Stimulated activated CD8-positive, alpha-beta memory T cell treated with anti-CD3 and anti-CD28 coated beads, Interleukin-12 subunit alpha, Interleukin-12 subunit beta, amount 100 ng/mL, for 1 hour (primary cell): ENCODE measurements at regions not wholly inside any gene's neighbourhood (a gene's known extent, or its start where the extent isn't known, plus 50 kb on each side); places are given as distances from the start of the nearest gene placed in this dataset.
"Not testable (repeated sequence)": the region's sequence is repeated elsewhere in the genome, so short reads cannot be mapped to it uniquely, and the experiment has no call there.

ENCODE experiments used
- DNase-seq: peaks from one replicate; pipeline ENCODE4 v3.0.0-alpha.2; 2020; ENCODE audit warnings: low read depth

DNA sequence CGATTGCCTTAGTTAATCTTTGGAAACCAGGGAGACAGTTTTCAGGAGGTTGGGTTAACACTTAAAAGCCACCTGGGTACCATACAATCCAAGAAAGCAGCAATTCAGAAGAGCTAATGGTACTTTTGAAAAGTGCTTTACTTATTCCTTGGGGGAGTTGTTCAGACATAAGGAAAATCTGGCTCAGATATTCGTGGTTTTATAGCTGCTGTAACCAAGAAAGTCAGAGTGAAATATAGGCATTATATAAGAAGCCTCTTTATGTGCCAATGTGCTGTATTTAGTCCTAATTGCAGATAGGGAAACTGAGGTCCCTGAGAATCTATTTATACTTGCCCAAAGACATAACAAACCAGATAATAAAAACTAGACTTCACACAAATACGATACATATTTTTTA, 387.5 kb downstream of the COG6 start:
- no peak for DNase-seq

DNA sequence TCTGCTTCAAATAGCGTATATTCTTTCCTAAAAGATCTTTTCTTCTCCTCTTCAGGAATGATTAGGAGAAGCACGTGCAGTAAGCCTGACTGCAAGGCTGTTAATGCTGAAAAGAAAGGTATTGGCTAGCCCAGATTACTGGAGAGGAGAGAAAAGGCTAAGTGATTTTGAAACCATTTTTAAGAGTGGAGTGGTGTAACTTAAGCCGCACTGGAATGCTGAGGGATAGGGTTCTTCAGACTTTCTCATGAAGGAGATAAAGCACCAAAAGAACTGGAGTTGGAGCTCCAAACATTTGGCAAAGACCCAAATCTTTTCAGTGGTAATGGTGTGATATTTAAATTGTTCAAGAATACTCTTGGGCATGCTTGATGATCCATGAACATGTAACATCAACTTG, 388.3 kb downstream of the COG6 start:
- no peak for DNase-seq

DNA sequence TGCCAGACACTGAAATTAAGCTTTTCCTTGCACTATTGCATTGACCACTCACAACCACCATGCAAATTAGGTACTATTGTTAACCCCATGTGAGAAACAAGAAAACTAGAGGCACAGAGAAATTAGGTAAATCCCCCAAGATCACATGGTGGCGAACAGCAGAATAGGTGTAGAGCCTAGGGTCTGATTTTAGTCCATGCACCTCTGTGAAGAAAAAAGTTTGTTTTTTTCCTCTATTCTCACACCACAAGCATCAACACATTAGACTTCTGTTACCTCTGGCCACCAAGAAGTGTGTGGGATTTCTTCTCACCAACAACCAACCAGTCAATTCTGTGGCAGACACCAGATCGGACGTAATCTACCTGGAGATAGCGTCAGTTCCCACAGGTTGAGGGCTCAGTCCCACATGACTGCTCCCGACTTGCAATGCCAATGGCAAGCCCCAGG, 391.9 kb downstream of the COG6 start:
- DNase-seq = no peak

DNA sequence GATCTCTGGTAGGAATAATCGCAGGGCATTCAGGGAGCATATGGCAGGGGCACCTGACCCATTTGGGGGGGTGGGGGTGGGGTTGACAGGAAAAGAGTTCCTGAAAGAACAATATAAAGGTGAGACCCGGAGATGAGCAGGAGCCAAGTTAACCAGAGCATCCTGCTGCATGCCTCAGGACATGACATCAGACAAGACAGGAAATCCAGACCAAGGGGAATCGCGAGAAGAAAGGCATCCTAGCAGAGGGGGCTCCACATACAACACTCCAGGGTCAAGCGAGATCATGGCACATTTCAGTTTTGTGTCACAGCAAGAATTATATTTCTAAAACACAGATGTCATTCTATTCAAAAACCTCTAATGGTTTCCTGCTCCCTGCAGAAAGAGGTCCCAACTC, 393.1 kb downstream of the COG6 start:
- DNase-seq = no peak

DNA sequence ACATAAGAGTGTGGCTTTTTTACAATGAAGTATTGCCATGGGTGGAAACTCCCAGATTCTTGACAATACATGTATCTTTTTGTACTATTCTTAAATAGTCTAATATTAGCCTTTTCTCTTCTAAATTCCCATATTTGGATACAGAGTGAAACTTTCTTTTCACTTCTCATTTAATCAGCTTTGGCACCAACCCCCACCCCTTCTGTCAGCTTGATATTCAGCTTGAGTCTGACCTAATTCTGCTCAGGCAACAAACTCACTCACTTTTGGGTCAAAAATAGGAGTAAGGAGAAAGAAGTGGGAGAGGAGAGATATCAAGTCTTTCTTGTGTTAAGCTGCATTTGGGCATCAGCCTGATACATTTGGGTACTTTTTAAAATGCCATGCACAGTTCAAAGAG, 397.5 kb downstream of the COG6 start:
- no peak for DNase-seq

DNA sequence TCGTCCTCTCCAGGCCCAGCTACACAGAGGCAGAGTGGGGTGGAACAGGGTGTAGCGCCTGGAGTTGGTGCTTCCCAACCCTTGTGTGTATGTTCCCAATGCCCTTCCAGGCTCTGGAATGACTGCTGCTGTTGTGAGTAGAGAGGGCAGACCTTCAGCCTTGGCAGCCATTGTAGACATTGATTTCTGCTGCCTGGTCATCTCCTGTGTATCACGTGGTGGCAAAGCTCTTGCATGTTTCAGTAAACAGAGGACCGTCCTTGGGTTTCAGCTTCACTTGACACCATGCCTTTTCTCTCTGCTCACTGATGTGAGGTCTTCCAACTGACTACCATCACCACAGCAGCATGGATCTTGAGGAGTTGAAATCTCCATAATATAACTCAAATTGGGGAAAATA, 397.9 kb downstream of the COG6 start:
- DNase-seq = no peak

DNA sequence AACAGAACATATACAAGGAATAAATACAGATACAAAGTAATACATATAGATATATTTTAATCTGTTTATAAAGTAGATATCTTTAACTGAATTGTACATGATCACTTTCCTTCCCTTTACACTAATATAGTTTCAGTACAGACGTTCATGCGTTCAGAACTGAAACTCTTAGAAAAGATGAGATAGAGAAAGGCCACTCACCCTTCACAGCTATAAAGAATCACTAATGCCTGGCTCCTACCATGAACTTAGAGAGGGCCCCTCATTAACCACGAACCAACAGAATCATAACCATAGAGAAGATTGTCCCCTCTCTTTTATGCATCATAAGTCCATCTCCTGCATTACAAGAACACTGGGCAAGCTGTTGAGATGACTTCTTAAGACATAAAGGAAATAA, 399.0 kb downstream of the COG6 start:
- not testable (repeated sequence) for DNase-seq

DNA sequence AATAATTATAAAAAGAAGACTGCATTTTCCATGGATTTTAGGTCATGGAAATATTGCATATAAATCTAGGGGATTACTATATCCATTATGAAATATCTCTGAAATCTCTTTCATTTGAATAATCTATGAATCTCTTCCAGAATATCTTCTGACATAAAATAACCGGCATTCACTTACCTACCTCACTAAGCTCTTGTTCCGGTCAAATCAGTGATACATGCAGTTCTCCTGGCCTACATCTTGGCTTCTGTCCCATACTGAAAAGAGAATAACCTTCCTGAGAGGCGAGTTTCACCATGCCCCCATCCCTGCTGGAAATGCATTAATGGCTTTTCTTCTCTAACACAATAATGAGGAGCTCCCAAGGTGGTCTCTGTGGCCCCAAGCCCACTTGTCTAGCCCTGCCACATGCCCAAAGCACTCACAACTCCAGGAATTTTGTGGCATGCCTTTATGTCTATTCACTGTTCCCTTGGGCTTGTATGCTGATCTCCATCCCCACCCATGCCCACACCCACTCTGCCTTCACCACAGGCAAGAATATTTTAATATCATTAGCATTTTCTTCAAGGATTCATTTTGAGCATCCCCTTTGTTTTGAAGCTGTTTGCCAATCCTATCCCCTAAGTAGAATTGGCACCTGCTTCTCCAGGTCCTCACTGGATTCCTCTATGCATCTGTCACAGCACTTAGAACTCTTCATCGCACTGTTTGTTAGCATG, 401.6 kb downstream of the COG6 start:
- no peak for DNase-seq

DNA sequence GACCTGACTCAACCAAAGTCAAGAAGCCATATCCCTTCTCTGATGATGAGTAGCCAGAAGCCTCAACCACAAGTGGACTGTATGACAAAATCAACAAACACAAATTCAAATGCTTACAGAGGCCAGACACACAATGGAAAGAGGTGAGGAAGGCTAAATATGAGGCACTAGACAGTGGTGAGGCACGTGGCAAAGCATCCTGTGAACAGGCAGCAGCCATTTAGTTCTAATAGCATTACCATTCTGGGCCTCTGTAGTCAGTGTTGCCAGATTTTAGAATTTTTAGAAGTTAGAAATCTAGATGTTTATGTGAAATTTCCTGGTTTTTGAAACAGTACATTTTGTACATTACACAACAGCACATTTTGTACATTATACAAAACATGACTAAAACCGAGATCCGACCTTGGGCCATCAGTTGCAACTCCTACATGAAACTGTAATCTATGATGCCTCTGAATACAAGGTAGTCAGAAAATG, 403.3 kb downstream of the COG6 start:
- no peak for DNase-seq

DNA sequence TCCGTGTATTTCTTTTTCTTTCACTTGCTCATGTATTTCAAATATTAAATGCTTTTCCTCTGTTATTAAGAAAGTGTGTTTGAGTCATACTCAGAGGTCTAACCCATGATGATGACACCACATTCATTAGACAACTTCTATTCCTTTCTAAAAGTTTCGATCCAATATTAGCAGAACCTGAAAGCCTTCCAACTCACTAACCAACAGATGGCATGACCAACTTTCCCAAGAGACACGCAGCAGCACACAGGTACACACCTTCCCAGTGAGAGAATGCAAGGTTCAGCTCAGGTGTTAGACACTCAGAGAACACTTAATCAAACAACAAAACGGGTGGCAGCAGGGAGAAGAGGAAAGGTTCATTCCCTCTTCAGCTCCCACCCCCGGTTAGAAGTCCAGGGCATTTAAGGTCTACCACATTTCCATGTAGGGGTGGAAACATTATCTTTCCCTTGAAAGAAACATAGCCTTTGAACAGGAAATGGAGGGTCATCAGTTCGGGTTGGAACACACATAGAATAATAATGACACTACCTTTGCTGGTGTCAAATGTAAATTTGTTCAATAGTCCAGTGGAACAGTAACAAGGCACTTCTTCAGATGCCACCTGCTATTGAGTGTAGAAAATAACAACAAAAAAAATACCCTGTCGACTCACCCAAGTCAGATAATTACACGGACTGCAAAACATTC, 404.2 kb downstream of the COG6 start:
- no peak for DNase-seq

DNA sequence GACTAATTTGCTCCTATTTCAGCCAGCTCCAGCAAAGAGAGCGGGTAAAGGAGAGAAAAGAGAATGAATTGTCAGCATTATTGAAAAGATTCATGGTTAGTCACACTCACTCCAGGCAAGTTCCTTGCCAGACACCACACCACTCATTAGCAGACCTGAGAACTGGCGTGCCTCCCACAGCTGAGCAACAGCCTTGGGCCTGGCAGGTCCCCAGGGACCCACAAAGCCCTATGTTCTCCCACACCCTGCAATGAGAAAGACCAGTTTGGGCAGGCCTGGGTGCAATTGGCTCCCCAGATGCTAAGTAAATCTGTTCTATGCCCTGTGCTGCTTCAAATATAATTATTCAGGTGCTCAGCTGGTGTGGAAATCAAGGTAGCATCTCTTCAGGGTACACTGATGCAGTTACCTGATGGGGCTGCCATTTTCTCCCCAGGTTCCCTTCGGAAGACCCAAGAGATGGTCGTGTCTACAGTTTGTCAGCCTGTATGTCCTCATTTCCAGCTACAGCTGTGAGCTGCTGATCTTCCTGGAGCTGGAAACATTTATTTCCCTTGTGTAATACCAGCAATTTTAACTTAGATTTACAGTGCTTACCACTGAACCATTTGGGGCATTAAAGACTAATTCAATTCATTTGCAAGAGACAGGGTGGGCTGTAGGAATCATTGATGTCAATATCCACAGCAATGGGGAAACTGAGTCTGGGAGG, 405.0 kb downstream of the COG6 start:
- DNase-seq = no peak

DNA sequence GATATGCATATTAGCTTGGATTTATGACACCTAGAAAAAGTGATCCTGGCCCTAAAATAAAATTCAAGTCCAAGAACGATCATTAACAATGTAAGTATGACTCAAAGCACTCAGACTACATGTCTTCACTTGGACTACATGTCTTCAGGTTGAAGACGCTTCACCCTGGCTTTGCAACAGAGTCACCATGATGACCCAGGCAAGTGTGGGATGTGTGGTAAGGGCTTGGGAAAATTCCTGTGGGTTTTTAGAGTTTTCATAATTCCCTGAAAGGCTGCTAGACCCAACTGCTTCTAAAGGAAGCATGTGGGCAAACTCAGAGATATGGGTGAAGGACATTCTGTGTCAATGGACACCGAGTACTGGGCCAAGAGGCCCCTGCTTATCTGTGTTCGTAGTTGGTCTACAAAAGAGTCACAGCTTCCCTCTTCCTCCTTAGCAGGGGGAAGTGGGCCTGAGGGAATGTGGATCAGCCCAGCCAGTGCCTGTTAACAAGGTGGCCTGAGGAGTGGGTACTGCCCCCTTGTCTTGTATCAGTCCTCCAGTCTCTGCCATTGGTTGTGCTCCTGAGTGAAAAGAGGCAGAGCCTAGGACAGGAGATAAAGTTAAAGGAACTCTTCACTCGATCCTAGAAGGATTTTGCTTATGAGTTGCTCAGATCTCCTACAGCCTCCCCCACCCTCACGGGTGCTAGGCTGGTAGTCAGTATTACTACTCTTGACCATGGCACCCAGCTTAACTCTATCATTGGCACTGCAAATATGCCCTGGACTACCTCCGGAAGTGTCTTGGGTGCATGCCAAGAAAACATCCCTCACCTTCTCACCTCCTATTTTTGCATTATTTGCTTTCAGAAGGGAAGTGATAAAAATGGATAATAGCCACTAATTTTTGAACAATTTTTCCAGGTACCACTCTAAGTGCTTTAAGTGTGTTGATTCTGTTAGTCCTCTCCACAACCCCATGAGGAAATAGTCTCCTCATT, 406.3 kb downstream of the COG6 start:
- no peak for DNase-seq

DNA sequence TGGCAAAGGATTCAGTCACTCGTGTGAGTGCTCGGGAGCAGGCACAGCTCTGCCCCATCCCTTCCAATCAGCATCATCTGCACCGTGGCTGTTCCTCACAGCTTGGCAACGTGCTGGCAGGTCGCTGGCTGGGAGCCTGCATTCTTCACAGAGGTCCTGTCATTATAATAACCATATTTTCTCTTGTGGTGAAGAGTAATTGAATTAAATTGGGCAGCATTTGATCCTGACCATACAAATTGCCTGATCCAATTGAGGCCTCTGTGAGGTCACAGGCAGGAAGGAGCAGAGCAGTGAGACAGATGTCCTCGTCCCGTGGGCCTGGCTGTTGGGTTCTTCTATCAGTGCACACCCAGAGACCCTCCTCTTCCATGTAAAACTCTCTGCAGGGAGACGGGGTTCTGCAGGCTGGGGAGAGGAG, 407.8 kb downstream of the COG6 start:
- DNase-seq = no peak

DNA sequence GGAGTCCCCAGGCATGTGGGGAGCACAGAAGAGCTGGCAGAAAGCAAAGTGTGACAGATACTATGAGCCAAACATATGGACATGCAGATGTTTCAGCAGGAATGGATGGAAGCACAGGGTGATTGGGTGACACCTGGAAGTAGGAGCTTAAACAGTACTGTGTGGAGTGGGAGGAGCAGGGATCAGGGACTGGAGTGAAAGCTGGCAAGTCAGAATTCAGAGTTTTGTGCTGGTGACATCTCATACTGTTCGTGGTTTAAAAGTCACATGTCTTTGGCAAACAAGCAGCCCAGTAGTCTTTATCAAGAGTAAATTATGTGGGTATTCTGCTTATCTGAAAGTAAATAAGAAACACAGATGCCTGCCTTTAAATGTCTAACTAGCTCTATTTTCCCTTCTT, 408.2 kb downstream of the COG6 start:
- DNase-seq = no peak

DNA sequence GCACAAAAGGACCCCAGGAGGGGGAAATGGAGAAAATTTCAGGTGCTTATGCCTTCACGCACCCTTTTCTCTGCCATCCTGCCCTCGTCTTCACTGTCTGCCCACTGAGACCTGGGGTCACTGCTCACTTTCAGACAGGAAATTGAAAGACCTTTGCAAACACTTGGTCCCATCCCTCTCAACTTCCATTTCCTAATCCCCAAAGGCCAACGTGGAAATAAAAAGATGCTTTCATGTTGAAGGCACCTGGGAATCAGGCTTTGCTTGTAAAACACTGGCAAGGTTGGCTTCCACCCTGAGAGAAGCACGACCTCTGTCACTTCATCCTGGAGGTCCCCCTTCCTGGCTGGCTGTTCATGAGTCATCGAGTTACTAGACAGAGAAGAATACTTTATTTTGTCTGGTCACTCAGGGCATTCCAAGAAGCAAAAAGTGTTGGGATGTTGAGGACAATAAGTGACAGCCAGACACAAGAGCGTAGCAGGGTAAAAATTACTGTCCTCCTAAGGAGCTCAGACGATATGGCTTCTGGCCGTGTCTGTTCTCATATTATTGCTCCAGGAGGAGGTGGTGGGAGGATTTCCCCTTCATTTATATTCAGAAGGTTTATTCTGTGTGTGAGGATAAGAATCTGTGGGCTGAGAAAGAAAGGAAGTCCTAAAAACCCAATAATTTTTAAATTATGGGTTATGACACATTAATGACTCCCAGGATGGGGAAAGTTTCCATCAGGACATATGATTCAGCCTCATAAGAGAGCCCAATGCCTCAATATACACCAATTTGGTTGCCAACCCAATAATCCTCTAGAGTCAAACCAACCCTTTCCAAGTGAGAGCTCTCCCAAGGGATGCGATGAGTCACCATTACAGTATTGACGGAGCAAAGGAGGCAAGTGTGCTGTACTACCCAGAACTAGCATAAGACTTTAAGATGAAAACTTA, 409.0 kb downstream of the COG6 start:
- DNase-seq = no peak

DNA sequence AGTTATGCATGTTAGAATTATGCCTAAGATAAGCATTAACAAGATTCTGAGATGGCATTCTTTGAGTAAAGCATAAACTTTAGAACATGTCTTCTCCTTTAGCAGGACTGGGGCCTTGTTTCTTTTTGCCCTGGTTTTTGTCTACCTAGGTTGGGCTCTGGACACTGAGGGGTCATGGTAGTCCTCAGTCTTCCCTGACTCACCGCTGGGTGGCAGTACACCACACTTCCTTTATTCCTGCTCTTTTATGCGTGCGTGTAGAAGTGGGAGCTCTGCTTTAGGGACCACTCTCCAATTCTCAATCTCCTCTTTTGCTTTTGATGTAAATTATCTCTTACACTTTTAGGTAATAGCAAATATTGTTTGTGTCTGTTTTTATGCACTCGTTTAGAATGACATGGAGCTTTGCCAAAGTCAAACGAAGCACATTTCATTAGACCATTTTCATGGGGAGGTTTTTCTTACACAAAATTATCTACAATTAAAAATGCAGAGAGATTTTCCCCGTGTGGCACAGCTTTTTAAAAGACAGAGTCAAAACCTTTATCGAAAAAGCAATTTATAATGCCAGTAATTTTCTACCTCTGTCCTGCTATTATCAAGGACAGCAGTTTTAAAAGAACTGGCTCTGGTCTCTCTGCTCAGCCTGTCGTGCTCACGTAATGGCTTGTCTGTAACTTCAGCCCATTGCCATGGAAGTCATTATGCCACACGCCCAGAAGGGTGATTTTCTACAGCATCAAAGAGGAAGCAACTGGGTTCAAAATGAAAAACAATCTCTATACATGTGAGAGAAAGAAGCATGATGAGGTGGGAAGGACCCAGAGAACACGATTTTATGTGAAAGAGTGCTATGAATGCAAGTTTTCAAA, 413.9 kb downstream of the COG6 start:
- DNase-seq = peak; percentile 53

DNA sequence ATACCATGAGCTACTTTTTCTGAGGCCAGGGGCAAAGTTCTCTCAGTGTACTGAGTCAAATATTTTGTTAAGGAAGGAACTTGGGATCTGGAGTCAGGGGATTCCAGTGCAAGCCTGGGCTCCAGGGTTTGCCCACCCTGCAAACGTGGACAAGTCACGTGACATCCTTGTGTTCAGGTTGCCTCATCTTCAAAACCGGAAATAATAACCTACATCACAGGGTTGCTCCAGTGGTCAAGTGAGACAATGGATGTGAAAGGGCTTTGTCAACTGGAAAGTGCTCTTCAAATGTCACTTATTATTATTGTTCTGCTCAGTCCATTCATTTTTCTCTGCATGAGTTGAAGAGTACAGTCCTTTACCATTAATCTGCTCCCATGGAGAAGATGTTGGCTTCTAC, 414.9 kb downstream of the COG6 start:
- DNase-seq = no peak

DNA sequence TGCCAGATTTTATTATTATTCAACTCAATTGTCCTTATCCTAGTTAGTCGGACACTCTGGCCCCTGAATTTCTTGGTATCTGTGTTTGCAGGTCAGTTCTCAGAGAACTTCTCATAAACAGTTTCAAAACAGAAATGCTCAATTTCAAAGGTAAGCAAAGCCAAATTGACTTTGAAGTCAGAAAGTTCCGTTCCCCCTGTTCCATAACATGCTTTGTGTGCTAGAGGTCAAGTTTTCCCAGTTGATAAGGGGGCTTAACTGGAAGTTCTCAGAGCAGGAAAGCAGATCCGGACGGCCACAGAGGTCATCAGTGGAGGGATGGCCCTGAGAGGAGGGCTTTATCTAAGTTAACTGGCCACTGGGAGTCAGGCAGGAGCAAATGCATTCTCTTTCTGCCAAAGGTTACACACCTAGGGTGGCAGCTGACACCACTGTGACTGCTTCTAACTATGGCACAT, 417.2 kb downstream of the COG6 start:
- no peak for DNase-seq

DNA sequence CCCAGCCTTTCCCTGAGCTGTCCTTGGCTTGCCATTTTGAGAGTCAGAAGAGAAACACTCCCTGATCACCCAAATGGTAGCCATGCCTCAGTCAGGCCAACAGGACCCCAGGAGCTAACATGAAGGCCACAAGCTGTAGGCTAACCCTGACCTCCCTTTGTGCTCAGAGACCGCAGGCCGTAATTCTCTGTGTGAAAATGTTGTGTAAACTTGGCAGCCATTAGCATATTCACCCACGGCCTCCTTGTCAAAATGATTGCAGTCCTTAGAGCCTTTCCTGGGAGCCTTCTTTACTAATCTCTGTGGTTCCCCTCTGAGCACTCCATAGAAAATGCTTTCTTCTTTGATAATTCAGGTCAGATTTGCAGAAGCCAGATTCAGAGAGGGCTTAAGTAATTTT, 418.9 kb downstream of the COG6 start:
- no peak for DNase-seq

DNA sequence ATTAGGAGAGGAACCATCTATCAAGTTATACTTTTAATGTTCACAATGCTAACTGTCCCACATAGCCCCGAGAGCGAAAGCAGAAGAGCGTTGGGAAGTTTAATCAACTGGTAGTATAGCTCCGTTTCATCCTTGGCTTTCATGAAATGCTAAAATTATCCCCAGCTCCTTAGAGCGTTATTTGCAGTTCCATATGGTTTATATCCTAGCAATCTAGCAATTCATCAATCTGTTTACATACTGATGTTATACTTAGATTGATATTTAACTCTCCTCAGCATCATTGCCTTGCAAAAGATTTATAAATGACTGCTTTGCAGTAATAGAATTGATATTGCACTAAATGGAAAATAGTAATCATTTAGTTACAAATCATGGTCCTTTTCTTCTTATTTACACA, 419.8 kb downstream of the COG6 start:
- no peak for DNase-seq
